ENCODE measurements at regions not wholly inside any gene's neighbourhood (a gene's known extent, or its start where the extent isn't known, plus 50 kb on each side); places are given as distances from the start of the nearest gene placed in this dataset.

- ChIA-PET POLR2A (no interaction called here), CTCF (no interaction called here)
- TF ChIP-seq ZIC2 (tag by site-specific recombination; IDR thresholded peaks at IDR 0.05) (no peak), ZNF624 (tag by site-specific recombination; IDR thresholded peaks at IDR 0.05) (no peak), ZNF140 (tag by site-specific recombination; IDR thresholded peaks at IDR 0.05) (no peak), MYNN (tag by site-specific recombination; IDR thresholded peaks at IDR 0.05; ENCODE audit: borderline replicate concordance) (no peak), BCL11A (tag by site-specific recombination; IDR thresholded peaks at IDR 0.05; ENCODE audit: low read depth) (no peak), ZNF488 (tag by site-specific recombination; IDR thresholded peaks at IDR 0.05) (no peak), ZNF747 (tag by site-specific recombination; IDR thresholded peaks at IDR 0.05) (no peak), ZNF621 (tag by site-specific recombination; IDR thresholded peaks at IDR 0.05) (no peak), PRDM2 (tag by site-specific recombination; IDR thresholded peaks at IDR 0.05; ENCODE audit: borderline replicate concordance) (no peak), ZBTB10 (tag by site-specific recombination; IDR thresholded peaks at IDR 0.05) (no peak), ZNF518A (tag by site-specific recombination; conservative IDR thresholded peaks at IDR 0.05; ENCODE audit: low read depth) (no peak), ZNF18 (tag by site-specific recombination; IDR thresholded peaks at IDR 0.05) (no peak), KLF7 (tag by site-specific recombination; IDR thresholded peaks at IDR 0.05; ENCODE audit: borderline replicate concordance) (no peak), ZNF214 (tag by site-specific recombination; IDR thresholded peaks at IDR 0.05; ENCODE audit: borderline replicate concordance) (no peak), ZNF423 (tag by site-specific recombination; IDR thresholded peaks at IDR 0.05) (no peak), ZNF654 (tag by site-specific recombination; IDR thresholded peaks at IDR 0.05; ENCODE audit: low read depth) (no peak), SP7 (tag by site-specific recombination; IDR thresholded peaks at IDR 0.05) (no peak)
- TF ChIP-seq, protein P1, sequence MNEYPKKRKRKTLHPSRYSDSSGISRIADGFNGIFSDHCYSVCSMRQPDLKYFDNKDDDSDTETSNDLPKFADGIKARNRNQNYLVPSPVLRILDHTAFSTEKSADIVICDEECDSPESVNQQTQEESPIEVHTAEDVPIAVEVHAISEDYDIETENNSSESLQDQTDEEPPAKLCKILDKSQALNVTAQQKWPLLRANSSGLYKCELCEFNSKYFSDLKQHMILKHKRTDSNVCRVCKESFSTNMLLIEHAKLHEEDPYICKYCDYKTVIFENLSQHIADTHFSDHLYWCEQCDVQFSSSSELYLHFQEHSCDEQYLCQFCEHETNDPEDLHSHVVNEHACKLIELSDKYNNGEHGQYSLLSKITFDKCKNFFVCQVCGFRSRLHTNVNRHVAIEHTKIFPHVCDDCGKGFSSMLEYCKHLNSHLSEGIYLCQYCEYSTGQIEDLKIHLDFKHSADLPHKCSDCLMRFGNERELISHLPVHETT (tag by site-specific recombination; IDR thresholded peaks at IDR 0.05) = no peak
- Histone ChIP-seq H3K9me3 (ENCODE audit: control insufficient read depth, insufficient read depth, low read depth, low read length) (no peaks in the 10 kb centered on the region), H3K36me3 (ENCODE audit: control insufficient read depth in 2 of 2, insufficient read depth in 1 of 2, low read length in 2 of 2) (no peaks in the 10 kb centered on the region), H3K4me1 (ENCODE audit: control insufficient read depth, insufficient read depth, low read length) (no peaks in the 10 kb centered on the region), H3K4me3 (ENCODE audit: low read depth, low read length) (no peak overlapping the region), H3K27ac (ENCODE audit: extremely low read depth, low read depth, low read length) (no peak overlapping the region)
Measured at GRCh38 chr3:61414456-61414855, 146.9 kb upstream of the PTPRG start.

Data from HEK293 (cell line).